HCT116 (cell line): ENCODE measurements at regions not wholly inside any gene's neighbourhood (a gene's known extent, or its start where the extent isn't known, plus 50 kb on each side); places are given as distances from the start of the nearest gene placed in this dataset.

ENCODE experiments used
- ATAC-seq: fragments of 200-7000 bp; cut with Tn5 transposase; 2 replicates; pipeline ENCODE4 v1.9.1; 2020; ENCODE audit warnings: mild to moderate bottlenecking, moderate library complexity
- BruUV-seq: library from RNA; stranded (reverse); fragments of 400-500 nt; replicated peaks from 2 replicates; lab custom pipeline; 2021; lab: Mats Ljungman, UMichigan
- CTCF ChIA-PET: fragments of 300-600 bp; sonication (Branson Sonifier 250); formaldehyde crosslinking; loops from one replicate; lab custom pipeline; 2021; ENCODE audit warnings: antibody characterized with exemption; lab: Charles Lee
- POLR2A ChIA-PET: fragments of 300-600, 350-600 bp; sonication (Branson Sonifier 250); formaldehyde crosslinking; loops from one replicate; lab custom pipeline; 2021; ENCODE audit warnings: antibody characterized with exemption; lab: Charles Lee
- RAD21 ChIA-PET, 2 experiments: fragments of 300-600 bp; sonication (Branson Sonifier 250); formaldehyde crosslinking; loops; one replicate each; lab custom pipeline; 2023; ENCODE audit warnings: low total read pairs in 2 of 2; ENCODE audit not compliant: uncharacterized antibody in 2 of 2, unreplicated experiment in 2 of 2, low non-redundant PET in 1 of 2; lab: Charles Lee
- DNase-seq: peaks from one replicate; pipeline ENCODE4 v3.0.0-alpha.2; 2010; ENCODE audit warnings: low read depth, low spot score
- H2AFZ ChIP-seq: fragments of 200-600 bp; shearing (Covaris generic), sonication (generic); 2 replicates; pipeline ENCODE4 v1.6.1; 2017; ENCODE audit warnings: low read depth, mixed run types, mixed read lengths, antibody characterized with exemption, low read length; ENCODE audit not compliant: poor library complexity, severe bottlenecking
- H3K27ac ChIP-seq: 2 replicates; pipeline ENCODE4 v1.5.1; 2012; ENCODE audit warnings: low read depth, low read length
- H3K27me3 ChIP-seq: fragments of 200-600 bp; sonication (generic); 2 replicates; pipeline ENCODE4 v1.6.1; 2016; ENCODE audit warnings: mixed run types, low read length, mixed read lengths; ENCODE audit not compliant: insufficient read depth
- H3K36me3 ChIP-seq, 2 experiments: fragments of 200-500 bp in 1 of 2; fragments of 200-600 bp in 1 of 2; sonication (Bioruptor generic) in 1 of 2; sonication (generic) in 1 of 2; 2 replicates each; pipeline versions ENCODE4 v1.5.1 to v1.6.1; 2014 to 2016; ENCODE audit warnings: low read length in 2 of 2, inconsistent platforms in 1 of 2, mixed read lengths in 1 of 2, mixed run types in 1 of 2; ENCODE audit not compliant: insufficient read depth in 2 of 2, control insufficient read depth in 1 of 2
- H3K4me1 ChIP-seq, 2 experiments: fragments of 200-600 bp in 1 of 2; sonication (generic) in 1 of 2; 2 replicates each; pipeline versions ENCODE4 v1.5.1 to v1.6.1; 2012 to 2017; ENCODE audit warnings: low read length in 2 of 2, inconsistent platforms in 1 of 2, mild to moderate bottlenecking in 1 of 2, mixed read lengths in 1 of 2, mixed run types in 1 of 2, moderate library complexity in 1 of 2; ENCODE audit not compliant: insufficient read depth in 2 of 2, control insufficient read depth in 1 of 2
- H3K4me2 ChIP-seq: fragments of 200-600 bp; sonication (generic); 2 replicates; pipeline ENCODE4 v1.6.1; 2017; ENCODE audit warnings: mixed run types, low read length, mixed read lengths
- H3K4me3 ChIP-seq, 2 experiments: fragments of 200-600 bp in 1 of 2; sonication (generic) in 1 of 2; replicated peaks in 1 of 2; 2 replicates each; pipeline ENCODE4 v1.5.1; 2011 to 2016; ENCODE audit warnings: low read length in 2 of 2, control low read depth in 1 of 2, low read depth in 1 of 2, mild to moderate bottlenecking in 1 of 2, mixed read lengths in 1 of 2, mixed run types in 1 of 2
- H3K79me2 ChIP-seq: fragments of 200-600 bp; sonication (generic); 2 replicates; pipeline ENCODE4 v1.6.1; 2017; ENCODE audit warnings: mild to moderate bottlenecking, mixed run types, low read length, moderate library complexity, mixed read lengths; ENCODE audit not compliant: insufficient read depth
- H3K9ac ChIP-seq: fragments of 200-600 bp; sonication (generic); 2 replicates; pipeline ENCODE4 v1.6.1; 2016; ENCODE audit warnings: low read length, mixed read lengths
- H3K9me2 ChIP-seq: fragments of 200-600 bp; sonication (generic), shearing (Covaris generic); 2 replicates; pipeline ENCODE4 v1.6.1; 2017; ENCODE audit warnings: mixed run types, mild to moderate bottlenecking, moderate library complexity; ENCODE audit not compliant: insufficient read depth
- H3K9me3 ChIP-seq, 2 experiments: fragments of 200-500 bp in 1 of 2; fragments of 200-600 bp in 1 of 2; sonication (Bioruptor generic) in 1 of 2; sonication (generic) in 1 of 2; 2 replicates each; pipeline ENCODE4 v1.6.1; 2014 to 2017; ENCODE audit warnings: low read length in 2 of 2, mixed read lengths in 2 of 2, inconsistent platforms in 1 of 2, low read depth in 1 of 2, mild to moderate bottlenecking in 1 of 2, mixed run types in 1 of 2, moderate library complexity in 1 of 2; ENCODE audit not compliant: control insufficient read depth in 1 of 2, insufficient read depth in 1 of 2
- H4K20me1 ChIP-seq: fragments of 200-600 bp; sonication (generic), shearing (Covaris generic); 2 replicates; pipeline ENCODE4 v1.6.1; 2017; ENCODE audit warnings: mixed run types, mild to moderate bottlenecking, moderate library complexity; ENCODE audit not compliant: insufficient read depth
- ATF3 ChIP-seq: IDR thresholded peaks from 2 replicates; pipeline ENCODE4 v1.6.1; 2012
- CEBPB ChIP-seq: IDR thresholded peaks from 2 replicates; pipeline ENCODE4 v1.6.1; 2012; ENCODE audit warnings: low read depth
- EGR1 ChIP-seq: IDR thresholded peaks from 2 replicates; pipeline ENCODE4 v1.6.1; 2012; ENCODE audit warnings: low read depth
- EZH2 ChIP-seq: fragments of 200-600 bp; sonication (generic); IDR thresholded peaks from 2 replicates; pipeline ENCODE4 v1.6.1; 2017; ENCODE audit warnings: antibody characterized with exemption, mixed run types
- FOSL1 ChIP-seq: IDR thresholded peaks from 2 replicates; pipeline ENCODE4 v1.6.1; 2012; ENCODE audit warnings: low read depth
- JUND ChIP-seq: IDR thresholded peaks from 2 replicates; pipeline ENCODE4 v1.6.1; 2012
- MAX ChIP-seq: IDR thresholded peaks from 2 replicates; pipeline ENCODE4 v1.6.1; 2012
- POLR2A ChIP-seq: IDR thresholded peaks from 2 replicates; pipeline ENCODE4 v1.7.0; 2011; ENCODE audit warnings: borderline replicate concordance; ENCODE audit not compliant: insufficient read depth, insufficient read length; ENCODE audit errors: extremely low read depth
- POLR2AphosphoS5 ChIP-seq: IDR thresholded peaks from 2 replicates; pipeline ENCODE4 v1.6.1; 2011; ENCODE audit warnings: mild to moderate bottlenecking, low read depth, low read length, moderate library complexity
- RAD21 ChIP-seq: IDR thresholded peaks from 2 replicates; pipeline ENCODE4 v1.6.1; 2012; ENCODE audit warnings: low read depth, mild to moderate bottlenecking
- SIN3A ChIP-seq: IDR thresholded peaks from 2 replicates; pipeline ENCODE4 v1.6.1; 2012; ENCODE audit warnings: low read depth
- SRF ChIP-seq: IDR thresholded peaks from 2 replicates; pipeline ENCODE4 v1.6.1; 2012; ENCODE audit warnings: low read depth
- YY1 ChIP-seq: IDR thresholded peaks from 2 replicates; pipeline ENCODE4 v1.6.1; 2011; ENCODE audit warnings: low read length, low read depth, moderate library complexity, mild to moderate bottlenecking; ENCODE audit not compliant: insufficient replicate concordance; ENCODE audit errors: extremely low read depth
- ZBTB33 ChIP-seq: IDR thresholded peaks from 2 replicates; pipeline ENCODE4 v1.6.1; 2011; ENCODE audit warnings: mild to moderate bottlenecking, low read length, moderate library complexity; ENCODE audit not compliant: insufficient replicate concordance; ENCODE audit errors: extremely low read depth
- ZFX ChIP-seq: fragments of 450-650 bp; IDR thresholded peaks from 2 replicates; pipeline ENCODE4 v1.6.1; 2017
- ZNF274 ChIP-seq: fragments of 200-500 bp; sonication (Bioruptor generic); IDR thresholded peaks from 2 replicates; pipeline ENCODE4 v1.6.1; 2014; ENCODE audit warnings: mild to moderate bottlenecking, low read depth, low read length, inconsistent platforms
- intact Hi-C: fragments of 100-400 bp; cut with micrococcal nuclease; formaldehyde crosslinking; loops from 2 replicates; pipeline ENCODE4 v1.10.0; 2022

- Histone ChIP-seq H3K36me3 (no peaks in the 10 kb centered on the region), H2AFZ (no peak overlapping the region), H3K9me3 (no peaks in the 10 kb centered on the region), H4K20me1 (no peaks in the 10 kb centered on the region), H3K9me2 (no peaks in the 10 kb centered on the region), H3K79me2 (no peaks in the 10 kb centered on the region), H3K27me3 (no peaks in the 10 kb centered on the region), H3K4me3 (no peak overlapping the region), H3K4me2 (no peak overlapping the region), H3K9ac (no peak overlapping the region), H3K27ac (no peak overlapping the region), H3K4me1 (no peaks in the 10 kb centered on the region)
- TF ChIP-seq SIN3A = no peak
- TF ChIP-seq YY1 = no peak
- TF ChIP-seq EZH2 = no peak
- no peak for TF ChIP-seq EGR1
- ChIA-PET RAD21 (no interaction called here), POLR2A (no interaction called here), CTCF (no interaction called here)
- DNase-seq = no peak
- ATAC-seq = no peak
- intact Hi-C loops = no loop called here
- no TSS peak for BruUV-seq
These were observed 739.1 kb downstream of the ZPLD1 start for GRCh38 chr3:103173940-103174339.

GRCh38 chr3:103181160-103181559, 746.3 kb downstream of the ZPLD1 start:
- H3K9me3 ChIP-seq = no peaks in the 10 kb centered on the region
- no TSS peak for BruUV-seq
- intact Hi-C loops = no loop called here
- ChIA-PET RAD21 (no interaction called here), CTCF (no interaction called here), POLR2A (no interaction called here)
- H3K4me2 ChIP-seq = peak overlapping the region; percentile 4; the same call in 1 of the 2 replicates
- H3K9me2 ChIP-seq = no peaks in the 10 kb centered on the region
- H3K36me3 ChIP-seq = no peaks in the 10 kb centered on the region
- ATAC-seq = no peak
- H3K27me3 ChIP-seq = no peaks in the 10 kb centered on the region
- H3K79me2 ChIP-seq = no peaks in the 10 kb centered on the region
- no peak for TF ChIP-seq RAD21
- TF ChIP-seq YY1 = no peak
- TF ChIP-seq MAX = no peak
- peak; percentile 25; the same call in 1 of the 2 replicates for TF ChIP-seq FOSL1
- TF ChIP-seq ZBTB33 = no peak
- TF ChIP-seq EGR1 = no peak
- TF ChIP-seq ZFX = no peak
- no peak for TF ChIP-seq POLR2A
- TF ChIP-seq SRF = no peak
- TF ChIP-seq EZH2 = no peak
- no peak for TF ChIP-seq ZNF274
- TF ChIP-seq POLR2AphosphoS5 = no peak
- no peak for TF ChIP-seq ATF3
- no peak for TF ChIP-seq CEBPB
- 0 out of 2 replicates have a peak, but pooled peaks have one; percentile 13 for TF ChIP-seq JUND
- 0 out of 4 replicates have a peak, but pooled peaks cover 0 to 5% of the 10 kb centered on the region in 2 experiments for H3K4me1 ChIP-seq
- H3K9ac ChIP-seq = no peak overlapping the region
- no peak for DNase-seq
- H3K4me3 ChIP-seq = no peak overlapping the region
- no peaks in the 10 kb centered on the region for H4K20me1 ChIP-seq
- H3K27ac ChIP-seq = no peak overlapping the region
- H2AFZ ChIP-seq = no peak overlapping the region
